ENCODE measurements at regions not wholly inside any gene's neighbourhood (a gene's known extent, or its start where the extent isn't known, plus 50 kb on each side); places are given as distances from the start of the nearest gene placed in this dataset.

DNA sequence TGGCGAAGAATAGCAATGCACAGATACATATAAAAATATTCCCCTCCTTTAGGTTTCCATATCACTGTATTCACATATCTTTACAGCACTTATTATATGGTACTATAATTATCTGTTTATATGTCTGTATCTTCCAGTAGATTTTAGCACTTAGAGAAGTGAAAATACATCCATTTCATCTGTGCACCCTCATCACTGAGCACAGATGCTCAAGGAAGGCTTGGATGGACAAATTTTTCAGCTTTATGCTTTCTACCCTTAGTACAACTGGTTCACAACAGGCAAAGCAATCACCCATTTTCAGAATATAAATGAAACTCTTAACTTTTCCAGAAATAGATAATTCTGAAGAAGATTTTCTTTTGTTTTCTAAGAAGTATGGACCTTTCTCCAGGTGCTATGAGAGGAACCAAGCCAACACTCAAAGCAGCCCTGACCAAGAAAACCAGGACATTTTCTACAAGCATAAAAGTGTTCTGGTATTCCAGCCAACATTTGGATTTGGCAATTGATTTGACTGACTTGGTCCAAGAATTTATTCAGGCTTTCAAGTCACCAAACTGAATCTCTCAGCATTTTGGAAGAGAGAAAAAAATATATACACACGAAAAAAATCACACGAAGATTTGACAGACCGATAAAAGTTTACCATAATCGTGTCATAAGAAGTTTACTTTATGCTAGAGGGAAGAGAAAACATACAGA is 170.2 kb upstream of the CD180 start:
- DNase-seq (ENCODE audit: low spot score), result no peak

DNA sequence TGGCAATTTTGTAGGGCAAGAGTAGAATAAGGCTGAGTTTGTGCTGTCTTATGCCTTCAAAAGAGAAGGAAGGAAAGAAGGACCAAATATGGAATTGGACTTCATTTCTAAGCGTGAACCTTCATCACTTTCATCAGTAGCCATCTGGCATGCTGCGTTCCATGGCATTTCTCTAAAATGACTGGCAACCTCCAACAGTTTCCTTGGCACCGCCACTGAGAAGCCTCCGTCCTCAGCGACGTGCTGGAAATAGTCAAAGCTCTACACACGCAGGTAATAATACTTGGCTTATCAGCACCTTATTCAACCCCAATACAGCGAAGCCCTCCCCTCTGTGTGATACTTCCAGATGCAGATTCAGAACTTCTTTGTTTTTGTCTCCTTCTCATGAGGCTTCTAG is 169.7 kb upstream of the CD180 start:
- no peak for DNase-seq (ENCODE audit: low spot score)

DNA sequence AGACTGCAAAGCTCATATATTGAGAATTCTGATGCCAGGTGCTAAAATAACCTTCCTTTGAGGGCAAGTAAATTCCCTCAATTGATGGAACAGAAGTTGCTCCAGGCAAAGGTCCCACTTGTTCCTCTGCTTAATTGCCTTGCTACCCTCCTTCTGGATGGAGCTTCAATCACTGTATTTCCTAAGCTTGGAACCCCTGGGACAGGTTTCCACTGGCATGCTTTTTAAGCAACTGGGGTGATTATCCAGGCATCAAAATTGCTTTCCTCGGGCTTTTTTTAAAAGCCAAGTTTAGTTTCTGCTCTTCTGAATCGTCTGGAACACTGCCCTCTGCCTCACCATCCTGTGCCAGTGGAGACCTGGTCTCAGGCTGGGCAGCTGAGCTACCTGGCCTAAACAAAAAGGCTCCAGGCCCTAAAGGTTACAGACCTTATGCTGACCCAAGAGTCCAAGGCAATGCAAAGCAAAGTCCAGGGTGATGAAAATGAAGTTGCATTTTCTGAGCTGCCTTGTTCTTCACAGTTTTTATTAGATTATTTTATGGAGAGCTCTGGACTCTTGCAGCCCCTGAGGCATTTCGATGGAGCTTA is 167.9 kb upstream of the CD180 start:
- no peak for DNase-seq (ENCODE audit: low spot score)

DNA sequence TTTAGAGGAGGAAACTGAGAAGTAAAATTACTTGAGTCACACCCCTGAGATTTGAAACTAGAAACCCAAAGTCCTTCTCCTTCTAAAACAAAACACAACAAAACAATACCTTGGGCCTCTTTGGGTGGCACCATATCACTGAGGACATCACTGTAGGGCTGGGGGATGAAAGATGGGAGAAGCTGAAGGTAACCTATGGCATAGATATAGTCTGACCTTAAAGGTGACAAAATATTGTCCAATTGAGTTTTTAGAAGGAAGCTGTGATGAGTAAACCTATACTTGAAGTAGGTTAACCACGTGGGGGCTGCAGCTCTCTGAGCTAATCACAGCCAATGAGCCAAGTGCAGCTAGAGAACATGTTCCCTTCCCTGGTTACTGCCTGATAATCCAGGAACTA is 167.4 kb upstream of the CD180 start:
- no peak for DNase-seq (ENCODE audit: low spot score)

DNA sequence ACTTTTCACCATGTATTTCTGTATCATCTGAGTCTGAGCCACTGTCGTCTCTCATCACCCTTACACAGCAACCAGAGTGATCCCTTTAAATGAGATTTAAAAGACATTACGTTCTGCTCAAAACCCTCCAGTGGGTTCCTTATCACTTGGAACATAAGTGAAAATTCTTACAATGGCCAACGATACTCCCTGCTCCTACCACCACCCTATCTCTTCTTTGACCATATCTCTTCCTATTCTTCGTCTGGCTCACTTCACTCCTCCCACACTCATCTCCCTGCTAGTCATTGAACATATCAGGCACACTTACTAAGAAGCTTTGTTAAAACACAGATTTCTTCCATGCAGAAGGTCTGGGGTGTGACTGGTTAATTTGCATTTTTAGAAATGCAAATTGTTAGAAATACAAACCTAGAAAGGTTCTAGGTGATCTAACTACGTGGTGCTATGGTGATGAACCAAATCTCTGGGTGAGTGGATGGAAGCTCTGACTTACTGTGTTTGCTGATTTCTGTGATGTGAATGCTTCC is 166.6 kb upstream of the CD180 start:
- no peak for DNase-seq (ENCODE audit: low spot score)

DNA sequence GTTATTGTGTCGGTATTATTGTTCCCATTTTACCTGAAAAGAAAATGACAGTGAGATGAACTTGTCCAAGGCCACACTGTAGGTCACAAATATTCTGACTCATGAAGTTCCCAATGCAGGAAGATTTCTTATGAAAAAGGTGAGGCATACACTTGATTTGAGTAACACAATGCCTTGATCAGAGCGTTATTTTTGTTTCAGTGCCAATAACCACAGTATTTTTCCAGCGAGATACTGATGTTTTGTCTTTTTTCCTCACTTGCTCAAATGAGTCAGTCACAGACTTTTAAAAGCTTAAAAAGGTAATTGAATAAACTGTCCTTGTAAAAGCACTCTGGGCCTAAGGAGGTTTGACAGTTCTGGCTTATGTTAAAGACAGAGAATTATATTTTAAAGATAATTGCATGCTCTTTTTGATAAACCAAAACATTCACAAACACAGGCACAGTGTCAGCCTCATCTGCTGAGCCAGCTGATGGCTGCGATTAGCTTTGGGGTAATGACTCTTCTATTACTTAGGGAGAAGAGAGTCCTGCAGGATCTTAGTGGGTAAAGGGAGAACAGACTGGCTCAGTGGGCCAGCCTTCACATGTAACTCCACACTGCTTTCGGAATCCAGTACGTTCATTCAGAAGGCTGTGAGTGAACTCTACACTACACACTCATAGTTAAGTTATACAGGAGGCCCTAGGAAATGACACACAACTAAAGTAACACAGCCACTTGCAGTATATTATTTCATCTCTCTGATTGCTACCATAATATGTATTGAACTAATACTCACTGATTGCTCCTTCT is 165.5 kb upstream of the CD180 start:
- DNase-seq (ENCODE audit: low spot score), result no peak

DNA sequence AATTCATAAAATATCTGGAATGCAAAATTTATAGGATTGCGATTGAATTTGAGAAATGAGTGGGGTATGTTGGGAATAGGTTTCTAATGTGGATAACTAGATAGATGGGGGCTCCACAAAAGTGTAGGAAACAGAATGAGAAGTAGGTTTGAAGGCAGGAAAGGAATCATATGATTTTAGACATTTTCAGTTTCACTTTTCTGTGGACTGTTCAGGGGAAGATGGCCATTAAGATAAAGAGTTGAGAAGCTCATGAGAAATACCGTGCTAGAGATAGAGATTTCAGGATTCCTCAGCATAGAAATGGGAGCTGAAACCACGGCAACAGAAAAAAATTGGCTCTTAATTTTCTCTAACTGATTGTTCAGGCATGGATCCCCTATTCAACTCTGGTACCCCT is 163.4 kb upstream of the CD180 start:
- DNase-seq (ENCODE audit: low spot score), result no peak

DNA sequence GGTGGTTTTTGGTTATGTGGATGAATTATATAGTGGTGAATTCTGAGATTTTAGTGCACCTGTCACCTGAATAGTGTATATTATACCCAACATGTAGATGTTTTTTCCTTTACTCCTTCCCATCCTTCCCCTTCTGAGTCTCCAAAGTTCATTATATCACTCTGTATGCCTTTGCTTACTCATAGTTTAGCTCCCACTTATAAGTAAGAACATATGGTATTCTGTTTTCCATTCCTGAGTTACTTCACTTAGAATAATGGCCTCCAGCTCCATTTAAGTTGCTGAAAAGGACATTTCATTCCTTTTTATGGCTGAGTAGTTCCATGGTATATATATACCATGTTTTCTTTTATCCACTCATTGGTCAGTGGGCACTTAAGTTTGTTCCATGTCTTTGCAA is 161.6 kb upstream of the CD180 start:
- DNase-seq (ENCODE audit: low spot score), result no peak

DNA sequence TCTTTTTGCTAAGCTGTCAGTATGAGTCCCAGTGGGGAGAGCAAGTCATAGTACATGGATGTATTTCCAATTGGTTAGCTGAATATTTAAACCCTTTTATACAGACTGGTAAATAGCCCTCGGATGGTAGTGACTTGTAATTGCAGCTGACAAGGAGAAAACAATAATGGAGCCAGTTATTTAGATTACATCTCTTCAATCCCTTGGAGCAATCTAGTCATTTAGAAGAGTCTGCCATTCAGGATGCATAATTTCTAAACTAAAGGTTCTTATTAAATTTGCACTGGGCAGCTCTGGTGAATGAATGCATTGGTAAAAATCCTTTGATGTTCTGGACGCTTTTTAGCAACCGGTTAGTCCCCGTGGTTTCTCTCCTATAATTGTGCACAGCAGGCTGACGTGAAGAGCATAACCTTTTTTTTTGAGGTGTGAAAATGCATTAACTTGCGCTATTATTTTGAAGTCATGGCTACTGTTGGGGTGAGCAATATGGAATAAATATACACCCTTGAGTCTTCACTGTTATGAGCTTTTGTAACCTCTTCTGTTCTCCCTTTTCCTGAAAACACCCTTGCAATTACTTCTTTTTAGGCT is 158.6 kb upstream of the CD180 start:
- no peak for DNase-seq (ENCODE audit: low spot score)

DNA sequence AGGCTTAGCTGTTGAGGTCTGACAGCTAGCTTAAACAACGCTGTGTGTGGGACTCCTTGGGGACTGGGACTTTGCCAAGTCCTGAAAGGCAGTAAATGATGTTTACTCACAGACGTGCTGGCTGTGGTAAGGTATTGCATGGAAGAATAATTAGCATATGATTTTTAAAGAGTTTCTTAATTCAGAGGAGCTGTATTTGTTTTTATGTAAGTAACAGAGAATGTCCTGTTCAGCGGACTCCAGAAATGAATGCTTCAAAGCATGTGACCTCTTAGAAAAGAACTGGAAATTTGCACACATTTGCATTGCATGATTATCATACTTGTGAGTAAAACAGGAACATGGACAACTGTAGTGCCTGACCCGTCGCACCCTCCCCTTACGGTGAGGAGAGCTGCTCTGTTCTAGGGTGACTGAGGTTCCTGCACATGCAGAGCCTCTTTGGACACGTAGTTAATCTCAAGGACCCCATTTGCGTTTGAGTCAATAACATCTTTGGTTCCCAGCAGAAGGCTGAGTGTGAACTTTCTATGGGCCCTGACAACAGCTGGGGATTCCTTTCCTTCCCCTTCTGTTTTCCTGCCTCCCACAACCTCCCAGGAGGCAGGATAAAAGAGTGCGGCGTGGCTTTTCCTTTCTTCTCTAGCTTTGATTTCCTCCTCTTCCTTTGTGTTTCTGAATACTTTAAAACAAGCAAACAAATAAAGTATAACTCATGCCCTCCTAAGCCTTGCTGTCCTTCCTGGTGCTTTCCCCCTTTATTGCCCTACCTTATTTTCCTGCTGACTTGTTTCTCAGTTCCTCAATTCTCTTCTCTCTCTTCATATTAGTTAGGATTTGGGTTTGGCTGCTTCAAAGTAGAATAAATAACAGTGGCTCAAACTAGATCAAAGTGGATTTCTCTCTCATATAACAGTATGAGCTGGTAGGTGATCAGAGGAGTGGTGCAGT is 157.2 kb upstream of the CD180 start:
- no peak for DNase-seq (ENCODE audit: low spot score)

DNA sequence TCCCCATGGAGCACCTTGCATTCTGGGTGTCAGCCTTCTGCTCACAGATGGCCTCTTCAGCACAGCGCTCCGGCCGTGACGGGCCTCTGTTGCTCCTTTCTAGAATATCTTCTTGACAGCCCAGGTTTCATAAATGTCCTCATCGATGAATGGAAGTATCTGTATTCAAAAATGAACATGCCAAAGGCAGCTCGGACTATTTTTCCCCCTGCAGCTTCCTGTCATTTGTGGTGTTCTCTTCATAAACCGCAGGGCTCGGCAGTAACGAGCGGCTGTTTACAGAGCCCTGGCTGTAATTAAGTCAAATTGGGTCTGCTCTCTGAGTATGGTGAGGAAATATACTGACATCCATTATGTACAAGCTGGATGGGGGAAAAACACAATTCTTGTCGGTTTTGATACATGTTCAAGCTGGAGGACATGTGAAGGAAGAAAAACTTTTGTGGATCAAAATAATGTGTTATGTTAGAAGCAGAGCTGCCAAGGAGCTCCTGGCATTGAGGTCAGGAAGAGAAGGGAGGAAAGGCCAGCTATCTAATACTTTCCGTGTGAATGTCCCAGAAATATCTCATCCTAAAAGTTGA is 154.1 kb upstream of the CD180 start:
- peak; percentile 17 for DNase-seq (ENCODE audit: low spot score)

DNA sequence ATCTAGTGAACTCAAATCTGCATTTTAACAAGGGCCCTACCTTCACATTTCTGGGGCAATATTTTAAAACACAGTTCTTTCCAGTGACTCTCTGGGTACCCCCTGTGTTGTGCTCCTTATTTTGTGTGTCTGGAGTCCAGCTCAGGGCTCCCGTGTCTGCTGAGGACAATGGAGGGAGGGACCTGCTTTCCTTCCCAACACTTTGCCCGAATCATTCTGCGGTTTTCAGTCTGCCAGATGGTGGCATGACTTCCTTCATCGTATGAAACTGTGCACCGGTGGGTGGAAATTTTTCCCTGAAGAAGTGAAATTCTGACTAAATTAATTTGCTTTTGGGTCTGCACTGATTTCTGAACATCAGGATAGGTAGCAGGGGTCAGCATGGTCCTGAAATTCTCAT is 153.6 kb upstream of the CD180 start:
- DNase-seq (ENCODE audit: low spot score), result peak; percentile 24

DNA sequence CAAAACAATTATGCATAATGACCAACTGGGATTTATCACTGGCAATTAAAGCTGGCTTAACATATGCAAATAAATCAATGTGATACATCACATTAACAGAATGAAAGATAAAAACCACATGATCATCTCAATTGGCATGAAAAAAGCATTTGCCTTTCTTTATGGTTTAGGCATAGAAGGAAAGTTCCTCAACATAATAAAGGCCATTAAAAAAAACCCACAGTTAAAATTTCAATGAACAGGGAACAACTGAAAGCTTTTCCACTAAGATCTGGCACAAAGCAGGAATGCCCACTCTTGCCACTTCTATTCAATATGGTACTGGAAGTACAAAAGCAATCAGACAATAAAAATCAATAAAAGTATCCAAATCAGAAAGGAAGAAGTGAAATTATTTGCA is 151.2 kb upstream of the CD180 start:
- no peak for DNase-seq (ENCODE audit: low spot score)

DNA sequence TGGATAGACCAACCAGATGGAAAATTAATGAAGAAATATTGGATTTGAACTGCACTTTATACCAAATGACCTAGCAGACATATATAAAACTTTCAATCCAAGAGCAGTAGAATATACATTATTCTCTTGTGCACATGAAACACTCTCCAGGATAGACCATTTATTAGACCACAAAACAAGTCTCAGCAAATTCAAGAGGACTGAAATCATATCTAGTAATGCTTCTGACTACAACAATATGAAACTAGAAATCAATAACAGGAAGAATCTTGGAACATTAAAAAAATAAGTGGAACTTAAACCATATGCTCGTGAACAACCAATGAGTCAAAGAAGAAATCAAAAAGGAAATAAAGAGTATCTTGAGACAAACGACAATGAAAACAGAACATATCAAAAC is 150.0 kb upstream of the CD180 start:
- no peak for DNase-seq (ENCODE audit: low spot score)

DNA sequence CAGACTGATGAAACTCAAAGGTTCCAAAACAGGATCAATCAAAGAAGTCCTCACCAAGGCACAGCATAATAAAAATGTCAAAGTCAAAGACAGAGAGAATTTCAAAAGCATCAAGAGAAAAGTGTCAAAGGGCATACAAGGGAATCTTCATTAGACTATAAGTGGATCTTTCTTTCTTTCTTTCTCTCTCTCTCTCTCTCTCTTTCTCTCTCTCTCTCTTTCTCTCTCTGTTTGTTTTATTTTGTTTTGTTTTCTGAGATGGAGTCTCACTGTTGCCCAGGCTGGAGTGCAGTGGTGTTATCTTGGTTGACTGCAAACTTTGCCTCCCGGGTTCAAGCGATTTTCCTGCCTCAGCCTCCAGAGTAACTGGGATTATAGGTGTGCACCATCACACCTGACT is 148.3 kb upstream of the CD180 start:
- DNase-seq (ENCODE audit: low spot score), result no peak

DNA sequence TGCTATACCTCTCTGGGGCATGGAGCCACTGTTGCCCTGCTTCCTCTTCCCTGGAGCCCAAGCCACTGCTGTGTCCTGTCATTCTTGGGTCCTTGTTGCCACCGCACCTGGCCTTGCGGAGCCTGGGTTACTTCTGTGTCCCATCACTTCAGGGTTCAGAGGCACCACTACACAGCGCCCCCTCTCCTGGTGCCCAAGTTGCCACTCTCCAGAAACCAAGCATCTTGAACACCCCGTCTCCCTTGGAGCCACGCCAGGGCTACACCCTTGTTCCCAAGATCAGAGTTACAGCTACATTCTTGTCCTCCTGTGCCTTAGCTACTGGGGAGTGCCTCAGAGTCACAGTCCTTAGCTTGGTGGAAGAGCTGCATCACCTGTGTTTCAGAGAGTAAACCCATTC is 147.2 kb upstream of the CD180 start:
- no peak for DNase-seq (ENCODE audit: low spot score)

DNA sequence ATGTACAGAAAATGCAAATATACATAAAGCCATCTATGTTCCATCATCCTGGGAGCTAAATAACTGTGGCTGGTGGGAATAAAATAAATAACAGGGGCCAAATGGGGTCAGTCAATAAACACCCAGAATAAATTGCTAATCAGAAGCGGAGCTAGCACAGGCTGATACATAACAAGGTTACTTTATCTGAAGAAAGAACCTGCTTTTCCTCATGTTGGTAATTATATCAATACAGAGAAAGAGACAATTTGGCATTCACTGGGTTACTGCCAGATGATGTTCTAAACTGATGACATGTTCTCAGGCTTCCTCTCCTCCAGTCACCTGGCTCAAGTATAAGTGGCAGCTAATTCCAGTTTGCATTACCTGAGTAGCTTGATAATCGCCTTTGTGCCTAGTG is 144.9 kb upstream of the CD180 start:
- no peak for DNase-seq (ENCODE audit: low spot score)

DNA sequence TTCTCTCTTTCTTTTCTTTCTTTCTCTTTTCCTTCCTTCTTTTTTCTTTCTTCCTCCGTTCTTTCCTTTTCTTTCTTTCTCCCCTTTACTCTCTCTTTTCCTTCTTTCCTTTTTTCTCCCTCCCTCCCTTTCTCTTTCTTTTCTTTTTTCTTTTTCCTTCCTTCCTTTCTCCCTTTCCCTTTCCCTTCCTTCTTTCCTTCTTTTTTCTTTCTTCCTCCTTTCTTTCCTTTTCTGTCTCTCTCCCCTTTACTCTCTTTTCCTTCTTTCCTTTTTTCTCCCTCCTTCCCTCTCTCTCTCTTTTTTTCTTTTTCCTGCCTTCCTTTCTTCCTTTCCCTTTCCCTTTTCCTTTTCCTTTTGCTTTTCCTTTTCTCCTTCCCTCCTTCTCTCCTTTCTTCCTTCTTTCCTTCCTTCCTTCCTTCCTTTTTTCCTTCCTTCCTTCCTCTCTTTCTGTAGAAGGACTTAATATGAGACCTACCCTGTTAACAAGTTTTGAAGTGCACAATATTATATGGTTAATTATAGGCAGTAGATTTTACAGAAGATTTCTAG is 142.7 kb upstream of the CD180 start:
- no peak for DNase-seq (ENCODE audit: low spot score)

DNA sequence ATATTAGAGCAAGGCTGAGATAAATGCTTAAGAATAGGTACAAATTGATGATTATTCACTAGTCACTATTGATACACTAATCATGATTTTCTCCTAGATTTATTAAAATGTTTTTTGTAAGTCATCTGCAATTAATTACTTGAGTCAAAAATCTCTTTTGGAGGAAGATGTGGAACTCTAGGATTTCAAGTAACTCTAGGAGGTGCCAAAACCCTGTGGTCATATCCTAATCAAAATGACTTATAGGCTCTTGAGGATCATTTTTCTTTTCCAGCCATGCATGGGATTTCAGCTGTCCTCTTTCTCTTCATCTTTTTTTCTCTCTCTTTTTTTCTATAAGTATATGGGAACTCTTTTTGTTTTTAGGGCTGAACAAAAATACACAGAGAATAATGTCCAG is 141.8 kb upstream of the CD180 start:
- DNase-seq (ENCODE audit: low spot score), result no peak

DNA sequence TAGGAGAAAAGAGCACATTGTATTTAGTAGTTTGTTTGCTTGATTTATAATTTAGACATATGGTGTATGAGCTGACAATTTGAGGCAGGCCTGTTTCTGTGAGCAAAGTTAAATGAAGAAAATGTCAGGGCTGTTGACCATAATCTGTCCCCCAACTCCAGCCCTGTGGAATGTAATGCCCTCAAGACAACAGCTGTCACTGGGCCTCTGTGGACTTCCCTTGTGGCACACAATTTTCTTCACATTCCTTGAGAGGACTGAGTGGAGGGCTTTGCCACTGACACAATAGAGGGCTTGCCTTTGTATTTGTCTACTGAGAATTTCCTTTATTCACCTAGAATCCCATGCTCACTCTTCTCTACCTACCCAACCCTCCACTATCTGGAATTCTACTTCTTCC is 141.2 kb upstream of the CD180 start:
- no peak for DNase-seq (ENCODE audit: low spot score)

DNA sequence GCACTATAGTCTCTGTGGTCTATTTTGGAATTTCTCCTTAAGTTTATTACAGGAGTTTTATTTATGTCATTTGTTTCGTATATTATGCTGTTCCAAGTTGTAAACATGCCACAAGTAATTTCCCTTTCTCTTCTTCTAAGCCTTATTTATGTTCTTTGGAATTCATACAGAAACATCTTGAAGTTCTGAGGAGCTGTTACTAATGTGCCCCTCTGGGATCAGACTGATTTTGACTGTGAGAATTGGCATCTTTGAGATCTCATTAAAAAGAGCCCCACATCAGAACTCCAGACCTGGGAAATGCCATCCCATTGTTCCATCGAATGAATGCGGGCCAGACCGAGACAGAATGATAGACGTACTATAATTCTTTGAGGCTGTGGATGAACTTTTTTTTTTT is 138.8 kb upstream of the CD180 start:
- no peak for DNase-seq (ENCODE audit: low spot score)
